Left lobe of liver (tissue), 2 donors: ENCODE measurements at regions not wholly inside any gene's neighbourhood (a gene's known extent, or its start where the extent isn't known, plus 50 kb on each side); places are given as distances from the start of the nearest gene placed in this dataset.

Experiments used
- ATAC-seq: fragments of 200-7000 bp; cut with Tn5 transposase; one replicate; pipeline ENCODE4 v1.9.1; 2020; ENCODE audit warnings: mild to moderate bottlenecking, moderate library complexity
- DNase-seq: peaks from one replicate; pipeline ENCODE4 v3.0.0-alpha.2; 2020; ENCODE audit warnings: low spot score
- donor health status: DM: no; HTN: no; CAD: no; lungs with moderate emphysema.
- donor health status: DM: no; HTN: yes; CAD: no.

- DNase-seq = peak; percentile 86
- ATAC-seq = peak; percentile 91
Measured at GRCh38 chr1:234755449-234755863, 145.5 kb upstream of the IRF2BP2 start.

GRCh38 chr1:234753979-234754378 lies 144.0 kb upstream of the IRF2BP2 start:
- ATAC-seq (no peak), DNase-seq (no peak)

- DNase-seq = no peak
- ATAC-seq = no peak
Measured at GRCh38 chr1:234752927-234753326, 142.9 kb upstream of the IRF2BP2 start.

GRCh38 chr1:234751678-234752077 lies 141.7 kb upstream of the IRF2BP2 start:
- no peak for DNase-seq
- ATAC-seq = no peak

DNA sequence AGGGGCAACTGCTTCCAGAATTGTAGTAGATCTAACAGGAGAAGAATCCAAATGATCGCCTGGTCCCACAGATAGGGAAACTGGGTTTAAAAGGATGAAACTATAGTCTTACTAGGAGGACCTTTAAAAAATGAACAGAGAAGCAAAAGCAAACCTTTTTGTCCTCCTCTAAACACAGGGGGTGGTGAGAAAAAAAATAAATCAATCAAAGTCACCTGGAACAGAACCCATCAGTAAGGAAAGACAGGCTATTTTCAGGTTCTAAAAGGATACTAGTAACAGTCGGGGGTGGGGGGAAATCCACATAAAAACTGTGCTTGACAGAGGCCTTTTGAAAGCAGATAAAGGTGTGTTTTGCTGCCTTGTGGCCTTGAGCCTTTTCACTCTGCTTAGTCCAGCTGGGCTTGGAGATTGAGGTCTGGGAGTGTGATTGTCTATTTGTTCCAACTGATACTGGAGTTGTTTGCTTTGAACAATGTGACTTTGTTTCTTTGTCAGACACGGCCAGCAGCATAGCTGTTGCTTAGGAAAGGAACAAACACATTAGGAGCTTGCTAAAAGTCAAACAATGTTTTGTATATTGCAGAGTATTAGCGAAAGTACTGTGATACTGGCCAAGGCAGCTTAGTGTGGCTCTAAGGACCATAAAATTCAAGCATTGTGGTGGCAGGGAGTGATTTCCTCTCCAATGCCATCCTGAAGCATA lies 141.1 kb upstream of the IRF2BP2 start:
- ATAC-seq (peak; percentile 57), DNase-seq (no peak)

GRCh38 chr1:234748713-234749112 lies 138.7 kb upstream of the IRF2BP2 start:
- DNase-seq (no peak), ATAC-seq (no peak)

GRCh38 chr1:234748066-234748465 lies 138.1 kb upstream of the IRF2BP2 start:
- DNase-seq (no peak), ATAC-seq (no peak)

- ATAC-seq (no peak), DNase-seq (no peak)
Measured at GRCh38 chr1:234746798-234747196, 136.8 kb upstream of the IRF2BP2 start.

DNA sequence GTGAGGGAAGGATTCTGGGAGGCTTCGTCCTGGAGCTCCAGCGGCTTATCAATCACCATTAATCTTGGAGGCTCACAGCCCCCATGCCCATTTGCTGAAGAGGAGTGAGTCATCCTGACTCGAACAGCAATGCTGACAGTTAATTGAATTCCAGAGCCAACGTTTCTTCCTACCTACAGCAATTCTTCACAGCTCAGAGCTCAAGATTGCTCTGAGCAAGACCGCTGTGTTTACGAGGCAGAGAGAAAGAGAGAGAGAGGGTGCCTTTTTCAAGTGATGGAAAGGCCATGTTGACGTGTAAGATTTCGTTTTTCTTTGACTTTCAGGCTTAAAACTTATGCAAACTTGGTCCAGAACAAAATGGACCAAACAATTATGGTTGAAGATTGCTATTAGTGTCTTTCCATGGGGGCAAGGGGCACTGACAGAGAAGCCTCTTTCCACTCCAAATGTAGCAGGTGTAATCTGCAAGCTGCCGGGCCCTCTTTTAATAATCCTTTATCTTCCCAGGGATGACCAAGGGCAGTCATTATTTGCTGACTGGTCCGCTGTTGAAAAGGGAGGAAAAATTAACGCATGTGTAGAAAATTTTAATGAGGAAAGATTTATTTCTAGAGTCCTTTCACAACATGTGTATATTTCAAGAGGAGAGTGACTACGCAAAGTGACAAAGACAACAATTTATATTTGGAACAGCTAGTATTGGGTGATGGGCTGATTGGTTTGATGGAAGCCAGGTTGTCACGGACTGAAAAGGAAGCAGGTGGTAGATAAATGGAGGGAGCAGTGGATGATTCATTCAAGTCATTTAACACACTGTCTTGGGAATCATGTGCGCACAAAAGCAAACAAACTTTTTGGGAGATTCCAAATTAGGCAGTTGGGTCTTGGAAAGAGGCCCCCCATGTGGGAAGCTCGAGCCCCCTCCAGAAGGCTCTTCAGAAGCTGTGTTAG lies 136.1 kb upstream of the IRF2BP2 start:
- ATAC-seq = no peak
- DNase-seq = no peak

- ATAC-seq = no peak
- no peak for DNase-seq
Measured at GRCh38 chr1:234745276-234745675, 135.3 kb upstream of the IRF2BP2 start.

DNA sequence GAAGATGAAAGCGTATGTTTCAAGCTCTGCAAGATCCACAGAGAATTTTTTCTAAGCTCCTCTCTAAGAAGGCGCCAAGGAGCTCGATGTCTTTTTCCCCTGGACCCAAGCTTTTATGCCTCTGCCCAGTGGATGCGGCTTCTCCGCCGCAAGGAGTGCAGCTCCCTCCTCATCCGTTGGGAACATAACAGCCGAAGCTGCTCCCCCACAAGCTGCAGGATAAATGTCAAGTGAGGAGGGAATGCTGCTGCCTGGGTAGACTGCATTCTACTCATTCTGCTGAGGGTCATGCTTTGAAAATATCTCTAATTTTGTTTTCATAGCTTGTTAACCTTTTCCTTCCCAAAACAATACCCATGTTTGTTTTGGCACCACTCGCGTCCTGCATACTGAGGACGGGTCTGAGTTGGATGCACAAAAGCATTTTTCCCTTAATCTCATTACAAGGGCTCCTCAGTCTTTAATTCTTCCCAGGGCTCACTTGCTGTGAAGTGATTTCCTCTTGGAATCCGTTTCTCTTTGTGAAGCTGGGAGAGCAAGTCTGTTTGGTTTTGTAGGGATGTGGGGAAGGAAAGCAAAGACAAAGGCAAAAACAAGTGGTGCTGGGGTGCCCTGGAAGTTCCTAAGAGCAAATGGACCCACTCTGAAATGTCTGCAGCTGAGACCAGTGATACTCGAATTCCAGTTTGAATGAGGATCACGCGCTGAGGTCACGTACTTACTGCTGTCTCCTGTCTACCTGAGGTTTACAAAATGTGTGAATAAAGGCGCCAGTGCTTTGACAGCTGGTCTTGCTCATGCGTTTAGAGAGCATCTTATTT lies 134.0 kb upstream of the IRF2BP2 start:
- ATAC-seq = no peak
- no peak for DNase-seq

DNA sequence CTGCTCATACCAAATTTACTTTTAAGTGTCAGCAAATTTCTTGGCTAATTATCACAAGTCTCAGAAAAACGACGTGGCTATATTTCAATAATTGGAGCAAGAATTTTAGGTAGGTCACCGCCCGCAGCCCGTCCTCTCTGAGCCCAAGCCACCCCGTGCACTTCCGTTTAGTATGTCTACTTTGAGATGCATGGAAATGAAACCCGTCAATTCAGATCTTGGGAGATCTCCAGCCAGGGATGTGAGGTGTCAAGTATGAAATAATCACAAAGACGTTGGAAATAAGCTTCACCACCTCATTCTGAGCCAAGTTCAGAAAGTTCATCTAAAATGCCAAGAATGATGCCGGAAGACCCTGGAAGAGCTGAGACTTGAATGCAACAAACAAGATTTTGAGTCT lies 132.6 kb upstream of the IRF2BP2 start:
- no peak for DNase-seq
- ATAC-seq = no peak

- no peak for ATAC-seq
Measured at GRCh38 chr1:234737967-234738314, 128.0 kb upstream of the IRF2BP2 start.

DNA sequence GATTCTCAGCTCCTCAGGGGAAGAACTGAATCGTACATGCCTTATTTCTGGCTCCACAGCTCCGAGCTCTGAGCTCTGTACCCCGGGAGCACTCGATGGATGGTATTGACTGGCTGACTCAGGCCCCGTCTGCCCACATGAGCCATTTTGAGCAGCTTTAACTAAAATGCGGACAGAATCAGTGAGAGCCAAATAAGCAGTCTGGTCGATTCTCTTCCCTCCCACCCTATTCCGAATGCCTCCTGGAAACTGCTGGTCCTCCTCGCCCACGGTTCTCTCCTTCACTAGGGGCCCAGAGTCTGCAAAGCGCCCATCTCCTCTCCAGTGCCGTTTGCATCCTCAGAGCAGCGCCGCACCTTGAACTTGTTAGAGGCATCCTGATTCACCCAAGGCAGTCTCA lies 125.9 kb upstream of the IRF2BP2 start:
- DNase-seq (no peak), ATAC-seq (no peak)

More at GRCh38 chr1:234737967-234738314, 128.0 kb upstream of the IRF2BP2 start:
- no peak for DNase-seq

- ATAC-seq (no peak), DNase-seq (no peak)
Measured at GRCh38 chr1:234735476-234735875, 125.5 kb upstream of the IRF2BP2 start.

DNA sequence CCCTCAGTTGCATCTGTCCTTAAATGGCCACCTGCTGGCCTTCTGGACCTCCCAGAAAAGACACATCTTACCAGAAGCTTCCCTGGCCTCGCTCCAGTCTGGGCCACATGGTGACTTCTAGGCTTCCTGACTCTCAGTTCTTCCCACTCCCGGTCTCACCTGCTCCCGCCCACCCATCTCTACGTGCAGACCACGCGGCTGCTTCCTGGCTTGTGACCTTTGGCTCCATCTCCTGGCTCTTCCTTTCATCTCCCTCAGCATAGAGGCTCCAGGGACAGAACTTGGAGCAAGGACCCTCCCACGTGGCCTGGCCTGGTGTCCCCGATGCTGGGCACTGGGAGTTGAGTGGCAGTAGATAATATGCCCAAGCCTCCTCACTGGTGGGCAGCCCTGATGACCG lies 124.9 kb upstream of the IRF2BP2 start:
- DNase-seq (no peak), ATAC-seq (no peak)

DNA sequence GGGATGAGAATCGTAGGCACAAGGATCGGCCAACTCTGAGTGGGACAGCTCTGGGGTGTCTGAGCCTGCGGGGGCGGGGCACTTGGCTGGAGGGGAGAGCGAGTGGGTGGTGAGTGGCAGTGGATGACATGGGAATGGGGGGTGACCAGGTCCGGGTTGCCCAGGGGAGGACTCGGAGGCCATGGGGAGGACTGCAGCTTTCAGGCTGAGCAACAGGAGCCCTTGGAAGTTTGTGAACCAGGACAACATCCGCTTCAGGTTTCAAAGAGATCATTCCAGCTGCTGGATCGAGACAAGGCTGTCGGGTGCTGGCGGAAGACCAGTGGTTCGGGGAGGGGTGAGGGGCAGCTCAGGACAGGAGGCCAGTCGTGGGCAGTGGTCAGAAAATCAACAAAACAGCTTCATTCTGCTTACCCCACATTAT lies 124.4 kb upstream of the IRF2BP2 start:
- DNase-seq (no peak), ATAC-seq (no peak)

DNA sequence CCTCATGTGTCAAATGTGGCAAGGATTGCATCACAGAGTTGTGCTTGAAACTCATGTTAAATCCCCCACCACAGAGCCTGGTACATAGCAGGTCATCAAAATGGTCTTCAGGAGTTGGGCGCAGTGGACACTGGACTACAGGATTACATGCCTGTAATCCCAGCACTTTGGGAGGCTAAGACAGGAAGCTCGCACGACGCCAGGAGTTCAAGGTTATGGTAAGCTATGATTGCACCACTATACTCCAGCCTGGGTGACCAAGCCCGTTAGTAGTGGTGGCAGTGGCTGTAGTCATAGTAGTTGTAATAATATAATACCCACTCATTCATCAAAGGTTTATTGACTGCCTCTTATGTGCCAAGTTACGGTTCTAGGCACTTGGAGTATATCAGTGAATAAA lies 123.4 kb upstream of the IRF2BP2 start:
- ATAC-seq = no peak
- no peak for DNase-seq

GRCh38 chr1:234732671-234733390 lies 122.9 kb upstream of the IRF2BP2 start:
- DNase-seq (no peak), ATAC-seq (no peak)

DNA sequence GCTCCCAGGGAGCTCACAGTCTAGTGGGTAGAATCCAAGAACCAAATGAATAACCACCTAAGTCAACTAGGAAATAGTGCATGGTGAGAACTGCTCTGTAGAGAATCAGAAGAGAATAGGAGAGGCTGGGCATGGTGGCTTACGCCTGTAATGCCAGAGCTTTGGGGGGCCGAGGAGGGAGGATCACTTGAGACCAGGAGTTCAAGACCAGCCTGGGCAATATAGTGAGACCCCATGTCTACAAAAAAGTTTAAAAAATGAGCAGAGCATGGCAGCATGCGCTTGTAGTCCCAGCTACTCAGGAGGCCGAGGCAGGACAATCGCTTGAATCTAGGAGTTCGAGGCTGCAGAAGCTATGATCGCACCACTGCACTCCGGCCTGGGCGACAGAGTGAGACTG lies 122.3 kb upstream of the IRF2BP2 start:
- no peak for ATAC-seq
- no peak for DNase-seq
